Kidney capillary endothelial cell (primary cell): ENCODE measurements at regions not wholly inside any gene's neighbourhood (a gene's known extent, or its start where the extent isn't known, plus 50 kb on each side); places are given as distances from the start of the nearest gene placed in this dataset.
"Not testable (repeated sequence)": the region's sequence is repeated elsewhere in the genome, so short reads cannot be mapped to it uniquely, and the experiment has no call there.

Experiments
- DNase-seq: peaks from one replicate; pipeline ENCODE4 v3.0.0-alpha.2; 2018; ENCODE audit warnings: low spot score

GRCh38 chr2:223294756-223295155 lies 242.8 kb downstream of the KCNE4 start:
- DNase-seq = no peak

GRCh38 chr2:223297788-223298187 lies 245.8 kb downstream of the KCNE4 start:
- DNase-seq = no peak

GRCh38 chr2:223298329-223298728 lies 246.3 kb downstream of the KCNE4 start:
- not testable (repeated sequence) for DNase-seq

- DNase-seq = no peak
Measured at GRCh38 chr2:223300326-223300725, 248.3 kb downstream of the KCNE4 start.

- no peak for DNase-seq
Measured at GRCh38 chr2:223306371-223306770, 254.4 kb downstream of the KCNE4 start.

- no peak for DNase-seq
Measured at GRCh38 chr2:223311889-223312680, 260.1 kb downstream of the KCNE4 start.

GRCh38 chr2:223313101-223313500 lies 261.1 kb downstream of the KCNE4 start:
- DNase-seq = no peak

- DNase-seq = no peak
Measured at GRCh38 chr2:223314811-223315210, 262.8 kb downstream of the KCNE4 start.

GRCh38 chr2:223315813-223316212 lies 263.8 kb downstream of the KCNE4 start:
- DNase-seq = no peak

- DNase-seq = no peak
Measured at GRCh38 chr2:223316342-223316741, 264.4 kb downstream of the KCNE4 start.

- no peak for DNase-seq
Measured at GRCh38 chr2:223319601-223320000, 267.6 kb downstream of the KCNE4 start.

GRCh38 chr2:223324402-223324801 lies 272.4 kb downstream of the KCNE4 start:
- no peak for DNase-seq

GRCh38 chr2:223328578-223328977 lies 273.6 kb downstream of the SCG2 start:
- no peak for DNase-seq

- DNase-seq = not testable (repeated sequence)
Measured at GRCh38 chr2:223330747-223331146, 271.4 kb downstream of the SCG2 start.

- DNase-seq = no peak
Measured at GRCh38 chr2:223338016-223338415, 264.1 kb downstream of the SCG2 start.

- no peak for DNase-seq
Measured at GRCh38 chr2:223357076-223357475, 245.1 kb downstream of the SCG2 start.

GRCh38 chr2:223363085-223363484 lies 239.1 kb downstream of the SCG2 start:
- DNase-seq = no peak

- no peak for DNase-seq
Measured at GRCh38 chr2:223365158-223365679, 236.9 kb downstream of the SCG2 start.

- no peak for DNase-seq
Measured at GRCh38 chr2:223366566-223366965, 235.6 kb downstream of the SCG2 start.

GRCh38 chr2:223368481-223368880 lies 233.7 kb downstream of the SCG2 start:
- DNase-seq = no peak

GRCh38 chr2:223369889-223370288 lies 232.3 kb downstream of the SCG2 start:
- no peak for DNase-seq

- DNase-seq = no peak
Measured at GRCh38 chr2:223383315-223383714, 218.8 kb downstream of the SCG2 start.

- no peak for DNase-seq
Measured at GRCh38 chr2:223386189-223386588, 216.0 kb downstream of the SCG2 start.

- no peak for DNase-seq
Measured at GRCh38 chr2:223386984-223387383, 215.2 kb downstream of the SCG2 start.
